ENCODE measurements at regions not wholly inside any gene's neighbourhood (a gene's known extent, or its start where the extent isn't known, plus 50 kb on each side); places are given as distances from the start of the nearest gene placed in this dataset.

DNA sequence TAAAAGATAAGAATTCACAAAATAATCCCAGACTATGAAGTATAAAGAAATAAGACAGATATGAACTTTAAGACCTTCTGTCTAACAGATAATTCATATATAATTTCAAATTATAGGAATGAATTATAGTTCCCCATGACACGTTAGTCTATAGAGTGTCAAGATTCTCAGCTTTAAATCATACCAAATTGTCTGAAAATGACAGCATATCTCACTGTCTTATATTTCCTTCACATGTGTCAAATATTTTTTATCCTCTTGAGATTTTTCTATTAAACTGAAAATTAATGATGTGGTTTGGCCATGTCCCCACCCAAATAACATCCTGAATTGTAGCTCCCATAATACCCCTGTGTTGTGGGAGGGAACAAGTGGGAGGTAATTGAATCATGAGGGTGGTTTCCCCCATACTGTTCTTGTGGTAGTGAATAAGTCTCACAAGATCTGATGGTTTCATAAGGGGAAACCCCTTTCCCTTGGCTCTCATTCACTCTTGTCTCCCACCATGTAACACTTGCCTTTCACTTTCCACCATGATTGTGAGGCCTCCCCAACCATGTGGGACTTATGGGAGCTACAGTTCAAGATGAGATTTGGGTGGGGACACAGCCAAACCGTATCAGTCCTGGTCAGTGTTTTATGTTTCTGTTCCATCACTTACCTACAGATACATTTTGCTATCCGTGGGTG lies 825.3 kb upstream of the GJE1 start:
- Histone ChIP-seq H3K4me1 (ENCODE audit: control insufficient read depth, insufficient read depth, low read length) (no peaks in the 10 kb centered on the region), H3K27me3 (ENCODE audit: control insufficient read depth, insufficient read depth, low read length) (no peaks in the 10 kb centered on the region), H3K9me3 (ENCODE audit: control insufficient read depth, insufficient read depth, low read length) (peaks cover 5% of the 10 kb centered on the region), H3K9ac (ENCODE audit: low read depth, low read length) (no peak overlapping the region), H3K4me3 (ENCODE audit: low read depth, low read length) (no peak overlapping the region), H3K36me3 (ENCODE audit: control insufficient read depth, insufficient read depth, low read length) (no peaks in the 10 kb centered on the region)

DNA sequence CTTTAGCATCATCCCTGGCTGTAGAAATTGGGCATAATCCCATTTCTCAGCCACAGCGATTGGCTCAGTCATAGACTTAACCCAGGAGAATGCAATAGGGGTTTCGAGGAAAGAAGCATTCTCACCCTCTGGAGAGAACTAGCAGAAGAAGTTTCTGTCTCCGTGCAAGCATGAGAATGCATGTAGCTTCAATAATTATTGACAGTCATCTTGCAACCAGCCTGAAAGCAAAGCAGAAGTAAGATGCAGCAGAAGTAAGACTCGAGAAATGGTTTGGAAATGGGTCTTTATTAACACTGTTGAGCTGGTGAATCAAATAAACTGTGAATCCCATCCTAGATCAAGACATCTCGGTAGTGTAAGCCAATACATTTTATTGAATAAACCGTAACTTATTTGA lies 828.8 kb upstream of the GJE1 start:
- no peak overlapping the region for H3K4me3 ChIP-seq (ENCODE audit: low read depth, low read length)
- no peaks in the 10 kb centered on the region for H3K27me3 ChIP-seq (ENCODE audit: control insufficient read depth, insufficient read depth, low read length)
- no peak overlapping the region for H3K9ac ChIP-seq (ENCODE audit: low read depth, low read length)
- H3K9me3 ChIP-seq (ENCODE audit: control insufficient read depth, insufficient read depth, low read length) = peaks cover 4% of the 10 kb centered on the region
- no peaks in the 10 kb centered on the region for H3K36me3 ChIP-seq (ENCODE audit: control insufficient read depth, insufficient read depth, low read length)
- H3K4me1 ChIP-seq (ENCODE audit: control insufficient read depth, insufficient read depth, low read length) = no peaks in the 10 kb centered on the region

DNA sequence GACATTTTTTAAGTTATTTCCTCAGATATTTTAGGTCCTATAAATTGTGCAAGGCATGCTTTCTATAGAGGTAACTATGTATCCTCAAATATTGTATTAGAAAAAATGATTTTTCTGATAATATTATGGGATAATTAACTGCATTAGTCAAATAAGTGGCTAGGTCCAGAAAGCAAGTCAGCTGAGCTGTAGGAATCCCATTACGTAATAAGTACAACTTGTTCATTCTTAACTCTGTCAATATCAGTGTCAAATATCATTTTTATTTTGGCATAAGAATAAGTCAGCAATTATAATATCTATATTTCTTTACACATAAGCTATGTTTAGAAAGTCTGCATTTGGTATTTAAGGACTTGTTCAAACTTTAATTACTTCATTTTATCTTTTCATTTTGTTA lies 830.9 kb upstream of the GJE1 start:
- Histone ChIP-seq H3K36me3 (ENCODE audit: control insufficient read depth, insufficient read depth, low read length) (no peaks in the 10 kb centered on the region), H3K9me3 (ENCODE audit: control insufficient read depth, insufficient read depth, low read length) (no peaks in the 10 kb centered on the region), H3K4me3 (ENCODE audit: low read depth, low read length) (no peak overlapping the region), H3K27me3 (ENCODE audit: control insufficient read depth, insufficient read depth, low read length) (no peaks in the 10 kb centered on the region), H3K9ac (ENCODE audit: low read depth, low read length) (no peak overlapping the region), H3K4me1 (ENCODE audit: control insufficient read depth, insufficient read depth, low read length) (no peaks in the 10 kb centered on the region)

DNA sequence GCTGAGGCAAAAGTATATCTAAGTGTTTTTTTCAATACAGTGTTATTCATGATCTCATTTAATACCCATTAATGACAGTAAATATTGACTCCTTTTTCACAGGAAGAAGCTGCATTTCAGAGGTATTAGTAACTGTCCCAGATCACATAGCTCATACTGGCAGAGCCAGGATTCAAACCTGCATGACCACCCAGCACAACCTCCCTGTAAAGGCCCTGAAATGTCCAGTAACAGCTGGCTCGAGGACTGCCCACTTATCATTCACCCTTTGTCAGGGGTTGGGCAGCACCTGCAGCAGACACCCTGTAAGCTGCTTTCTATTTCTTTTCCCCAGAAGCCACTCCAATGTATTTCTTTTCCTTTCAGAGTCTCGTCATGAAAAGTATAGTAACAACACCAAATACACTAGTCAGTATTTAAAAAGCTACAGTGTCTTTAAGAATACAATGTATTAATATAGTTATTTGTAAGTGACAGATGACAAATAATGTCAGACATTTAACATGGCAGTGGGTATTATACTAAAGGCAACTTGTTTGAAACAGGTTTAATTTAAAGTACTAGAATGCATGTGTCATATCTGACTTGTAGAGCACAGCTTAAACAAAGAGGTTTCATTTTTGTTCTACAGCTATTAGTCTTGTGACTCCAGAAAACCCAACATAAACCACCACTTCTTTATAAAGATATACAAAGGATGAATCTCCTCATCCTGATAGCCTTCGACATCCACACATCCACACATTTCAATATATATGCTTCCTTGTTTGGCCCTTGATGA lies 841.6 kb upstream of the GJE1 start:
- Histone ChIP-seq H3K36me3 (ENCODE audit: control insufficient read depth, insufficient read depth, low read length) (no peaks in the 10 kb centered on the region), H3K4me3 (ENCODE audit: low read depth, low read length) (no peak overlapping the region), H3K4me1 (ENCODE audit: control insufficient read depth, insufficient read depth, low read length) (no peaks in the 10 kb centered on the region), H3K9ac (ENCODE audit: low read depth, low read length) (no peak overlapping the region), H3K9me3 (ENCODE audit: control insufficient read depth, insufficient read depth, low read length) (no peaks in the 10 kb centered on the region), H3K27me3 (ENCODE audit: control insufficient read depth, insufficient read depth, low read length) (no peaks in the 10 kb centered on the region)

DNA sequence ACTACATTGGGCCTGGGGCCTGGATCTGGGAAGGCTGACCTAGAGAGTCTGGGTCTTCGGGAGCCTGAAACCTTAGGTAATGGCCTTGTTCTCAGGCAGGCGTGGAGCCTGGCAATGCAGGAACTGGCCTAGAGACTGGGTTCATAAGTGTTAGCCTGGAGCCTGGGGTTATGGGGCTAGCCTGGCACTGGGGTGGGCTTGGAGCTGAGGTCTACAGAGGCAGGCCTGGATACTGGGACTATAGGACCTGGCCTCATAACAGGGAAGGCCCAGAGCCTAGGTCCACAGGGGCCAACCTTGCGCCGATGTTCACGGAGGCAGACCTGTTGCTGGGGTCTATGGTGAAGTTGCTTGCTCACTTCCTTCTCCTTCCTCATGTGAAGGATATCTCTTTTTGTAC lies 843.8 kb upstream of the GJE1 start:
- Histone ChIP-seq H3K4me1 (ENCODE audit: control insufficient read depth, insufficient read depth, low read length) (no peaks in the 10 kb centered on the region), H3K9me3 (ENCODE audit: control insufficient read depth, insufficient read depth, low read length) (no peaks in the 10 kb centered on the region), H3K27me3 (ENCODE audit: control insufficient read depth, insufficient read depth, low read length) (no peaks in the 10 kb centered on the region), H3K4me3 (ENCODE audit: low read depth, low read length) (no peak overlapping the region), H3K9ac (ENCODE audit: low read depth, low read length) (no peak overlapping the region), H3K36me3 (ENCODE audit: control insufficient read depth, insufficient read depth, low read length) (no peaks in the 10 kb centered on the region)

DNA sequence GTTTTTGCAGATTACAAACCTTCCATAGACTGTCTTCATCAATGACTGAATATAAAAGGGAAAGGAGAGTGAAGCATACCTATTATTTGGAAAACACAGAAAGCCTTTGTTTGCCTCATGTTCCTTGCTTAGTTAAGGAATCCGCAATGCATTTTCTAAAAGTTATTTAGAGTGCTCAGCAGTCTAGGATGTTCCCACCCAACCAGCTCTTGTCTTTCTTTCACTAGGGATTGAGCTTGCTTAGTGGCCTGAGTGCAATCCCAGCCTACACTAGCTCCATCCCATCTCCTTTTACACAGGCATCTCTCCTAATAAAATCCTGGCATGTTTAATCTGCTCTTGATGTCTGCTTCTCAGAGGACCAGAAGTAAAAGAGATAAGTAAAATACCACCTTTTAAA lies 850.5 kb upstream of the GJE1 start:
- no peak overlapping the region for H3K4me3 ChIP-seq (ENCODE audit: low read depth, low read length)
- H3K9ac ChIP-seq (ENCODE audit: low read depth, low read length) = no peak overlapping the region
- H3K36me3 ChIP-seq (ENCODE audit: control insufficient read depth, insufficient read depth, low read length) = no peaks in the 10 kb centered on the region
- no peaks in the 10 kb centered on the region for H3K9me3 ChIP-seq (ENCODE audit: control insufficient read depth, insufficient read depth, low read length)
- H3K4me1 ChIP-seq (ENCODE audit: control insufficient read depth, insufficient read depth, low read length) = peaks cover 7% of the 10 kb centered on the region
- no peaks in the 10 kb centered on the region for H3K27me3 ChIP-seq (ENCODE audit: control insufficient read depth, insufficient read depth, low read length)

DNA sequence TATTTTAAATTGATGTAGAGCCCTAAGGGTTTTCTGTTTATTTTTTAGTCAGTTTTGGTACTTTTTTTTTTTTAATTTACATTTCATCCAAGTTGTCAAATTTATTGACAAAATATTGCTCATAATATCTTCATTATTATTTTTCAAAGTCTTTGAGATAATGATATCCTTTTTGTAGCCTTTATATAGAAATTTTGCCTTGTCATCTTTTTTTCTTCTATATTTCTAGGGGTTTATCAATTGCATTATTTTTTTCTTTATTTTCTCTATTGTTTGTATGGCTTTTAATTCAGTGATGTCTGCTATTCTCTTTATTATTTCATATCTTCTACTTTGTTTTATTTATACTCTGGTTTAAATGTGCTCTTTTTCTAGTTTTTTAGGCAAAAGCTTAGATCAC lies 863.0 kb upstream of the GJE1 start:
- no peak overlapping the region for H3K9ac ChIP-seq (ENCODE audit: low read depth, low read length)
- no peaks in the 10 kb centered on the region for H3K4me1 ChIP-seq (ENCODE audit: control insufficient read depth, insufficient read depth, low read length)
- H3K9me3 ChIP-seq (ENCODE audit: control insufficient read depth, insufficient read depth, low read length) = no peaks in the 10 kb centered on the region
- no peak overlapping the region for H3K4me3 ChIP-seq (ENCODE audit: low read depth, low read length)
- no peaks in the 10 kb centered on the region for H3K36me3 ChIP-seq (ENCODE audit: control insufficient read depth, insufficient read depth, low read length)
- H3K27me3 ChIP-seq (ENCODE audit: control insufficient read depth, insufficient read depth, low read length) = no peaks in the 10 kb centered on the region

DNA sequence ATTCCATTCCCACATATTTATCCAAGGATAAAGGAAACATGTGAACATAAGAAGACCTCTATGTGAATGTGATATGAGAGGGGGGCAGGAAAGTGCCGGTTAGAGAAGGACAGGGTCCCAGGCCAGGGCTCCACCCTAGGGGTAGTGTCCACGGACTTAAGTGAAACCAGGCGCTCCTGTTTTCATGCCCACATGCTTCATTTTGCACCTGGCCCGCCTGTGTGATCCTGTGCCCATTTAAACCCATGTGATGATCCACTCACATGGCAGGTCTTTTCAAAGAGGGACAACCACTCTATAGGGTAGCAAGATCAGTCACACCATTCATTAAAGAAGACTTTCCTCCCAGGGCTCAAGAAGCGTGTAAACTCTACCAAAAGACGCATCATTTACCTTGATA lies 865.3 kb upstream of the GJE1 start:
- no peak overlapping the region for H3K9ac ChIP-seq (ENCODE audit: low read depth, low read length)
- no peak overlapping the region for H3K4me3 ChIP-seq (ENCODE audit: low read depth, low read length)
- no peaks in the 10 kb centered on the region for H3K4me1 ChIP-seq (ENCODE audit: control insufficient read depth, insufficient read depth, low read length)
- H3K27me3 ChIP-seq (ENCODE audit: control insufficient read depth, insufficient read depth, low read length) = no peaks in the 10 kb centered on the region
- H3K9me3 ChIP-seq (ENCODE audit: control insufficient read depth, insufficient read depth, low read length) = no peaks in the 10 kb centered on the region
- no peaks in the 10 kb centered on the region for H3K36me3 ChIP-seq (ENCODE audit: control insufficient read depth, insufficient read depth, low read length)

DNA sequence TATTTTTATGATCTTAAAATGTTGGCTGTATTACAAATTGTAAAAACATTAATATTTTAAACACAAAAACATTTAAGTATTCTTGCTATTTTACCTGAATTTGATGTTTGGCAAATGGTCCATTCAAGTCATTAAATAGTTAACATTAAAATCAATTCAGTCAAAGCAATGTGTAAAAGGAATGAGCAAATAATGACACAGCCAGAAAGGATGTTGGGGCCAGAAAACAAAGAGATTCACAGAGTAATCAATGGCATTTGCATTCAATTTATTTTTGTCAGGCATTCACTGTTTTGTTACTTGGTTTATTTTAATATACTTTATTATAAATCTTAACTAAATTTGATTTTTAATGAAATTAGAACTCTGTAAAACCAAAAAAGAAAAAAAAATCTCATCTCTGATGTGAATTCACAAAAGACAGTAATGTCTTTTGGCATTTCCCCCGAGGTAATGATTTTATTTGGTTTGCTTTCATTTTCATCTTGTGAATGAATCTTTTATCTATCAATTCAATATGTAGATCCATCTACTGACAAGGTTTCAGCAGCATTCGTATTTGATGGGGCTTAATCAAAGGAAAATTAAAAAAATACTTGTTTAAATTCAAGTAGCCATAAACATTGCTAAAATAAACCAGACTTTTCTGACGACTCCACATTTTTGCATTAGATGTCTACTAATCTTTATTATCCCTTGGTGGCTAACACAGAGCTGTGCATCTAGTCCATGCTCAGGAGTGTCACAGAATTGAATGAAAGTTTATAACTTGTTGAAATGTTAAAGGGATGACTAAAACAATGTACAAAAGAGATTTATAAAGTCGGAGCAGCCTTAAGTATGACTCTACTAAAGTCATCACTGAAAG lies 866.7 kb upstream of the GJE1 start:
- Histone ChIP-seq H3K36me3 (ENCODE audit: control insufficient read depth, insufficient read depth, low read length) (no peaks in the 10 kb centered on the region), H3K4me1 (ENCODE audit: control insufficient read depth, insufficient read depth, low read length) (no peaks in the 10 kb centered on the region), H3K9me3 (ENCODE audit: control insufficient read depth, insufficient read depth, low read length) (no peaks in the 10 kb centered on the region), H3K4me3 (ENCODE audit: low read depth, low read length) (no peak overlapping the region), H3K9ac (ENCODE audit: low read depth, low read length) (no peak overlapping the region), H3K27me3 (ENCODE audit: control insufficient read depth, insufficient read depth, low read length) (no peaks in the 10 kb centered on the region)

DNA sequence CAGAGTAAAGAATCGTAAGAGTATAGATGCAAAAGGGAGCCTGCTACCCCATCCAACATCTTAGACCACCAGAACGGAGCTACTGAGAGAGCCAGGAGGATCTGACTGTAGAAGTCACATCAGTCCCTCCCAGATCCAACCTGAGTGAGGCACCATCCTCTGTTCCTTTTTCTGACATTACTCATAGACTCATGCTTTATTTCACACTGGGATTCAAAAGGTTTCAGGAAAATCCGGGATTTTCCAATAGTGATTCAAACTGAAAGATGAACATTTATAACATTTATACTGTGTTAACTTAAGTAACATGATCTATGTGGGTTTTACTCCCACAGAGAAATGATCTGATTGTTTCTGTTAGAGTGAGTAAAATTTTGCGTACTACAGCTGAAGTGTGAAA lies 868.6 kb upstream of the GJE1 start:
- Histone ChIP-seq H3K9ac (ENCODE audit: low read depth, low read length) (no peak overlapping the region), H3K36me3 (ENCODE audit: control insufficient read depth, insufficient read depth, low read length) (no peaks in the 10 kb centered on the region), H3K9me3 (ENCODE audit: control insufficient read depth, insufficient read depth, low read length) (no peaks in the 10 kb centered on the region), H3K4me1 (ENCODE audit: control insufficient read depth, insufficient read depth, low read length) (no peaks in the 10 kb centered on the region), H3K27me3 (ENCODE audit: control insufficient read depth, insufficient read depth, low read length) (no peaks in the 10 kb centered on the region), H3K4me3 (ENCODE audit: low read depth, low read length) (no peak overlapping the region)

DNA sequence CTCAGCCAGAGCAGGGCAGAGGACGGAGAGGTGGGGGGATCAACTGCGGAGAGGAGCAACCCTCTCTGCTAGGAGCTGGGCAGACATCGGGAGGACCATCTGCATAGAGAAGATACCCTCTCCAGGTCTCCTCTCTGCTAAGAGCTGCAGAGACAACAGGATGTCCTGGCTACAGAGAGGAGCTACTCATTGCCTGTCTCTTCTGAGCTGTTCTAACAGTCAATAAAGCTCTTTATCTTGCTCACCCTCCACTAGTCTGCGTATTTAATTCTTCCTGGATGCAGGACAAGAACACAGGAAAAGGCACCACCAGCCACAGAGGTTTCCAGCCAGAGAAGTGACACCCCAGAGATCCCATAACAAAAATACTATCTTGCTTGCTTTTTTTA lies 871.1 kb upstream of the GJE1 start:
- no peaks in the 10 kb centered on the region for H3K4me1 ChIP-seq (ENCODE audit: control insufficient read depth, insufficient read depth, low read length)
- no peak overlapping the region for H3K9ac ChIP-seq (ENCODE audit: low read depth, low read length)
- no peaks in the 10 kb centered on the region for H3K9me3 ChIP-seq (ENCODE audit: control insufficient read depth, insufficient read depth, low read length)
- no peak overlapping the region for H3K4me3 ChIP-seq (ENCODE audit: low read depth, low read length)
- no peaks in the 10 kb centered on the region for H3K27me3 ChIP-seq (ENCODE audit: control insufficient read depth, insufficient read depth, low read length)
- no peaks in the 10 kb centered on the region for H3K36me3 ChIP-seq (ENCODE audit: control insufficient read depth, insufficient read depth, low read length)
